Fibroblast of lung (primary cell): ENCODE measurements at regions not wholly inside any gene's neighbourhood (a gene's known extent, or its start where the extent isn't known, plus 50 kb on each side); places are given as distances from the start of the nearest gene placed in this dataset.

Experiments
- DNase-seq, 2 donors: peaks; one replicate each; pipeline versions ENCODE4 v3.0.0 to v3.0.0-alpha.2; 2010; ENCODE audit warnings: low read depth in 2 of 2
- H2AFZ ChIP-seq: 2 replicates; pipeline ENCODE4 v1.5.1; 2012; ENCODE audit warnings: low read length, control low read depth, inconsistent platforms
- H3K27ac ChIP-seq: 2 replicates; pipeline ENCODE4 v1.5.1; 2011; ENCODE audit warnings: low read length, control low read depth; ENCODE audit not compliant: insufficient read depth
- H3K27me3 ChIP-seq: 2 replicates; pipeline ENCODE4 v1.5.1; 2011; ENCODE audit warnings: mild to moderate bottlenecking, low read length; ENCODE audit not compliant: control insufficient read depth, insufficient read depth
- H3K36me3 ChIP-seq: 2 replicates; pipeline ENCODE4 v1.5.1; 2011; ENCODE audit warnings: low read length; ENCODE audit not compliant: control insufficient read depth, insufficient read depth
- H3K4me1 ChIP-seq: 2 replicates; pipeline ENCODE4 v1.5.1; 2011; ENCODE audit warnings: low read length; ENCODE audit not compliant: control insufficient read depth, insufficient read depth; ENCODE audit errors: extremely low read depth
- H3K4me2 ChIP-seq: 2 replicates; pipeline ENCODE4 v1.5.1; 2011; ENCODE audit warnings: low read length, control low read depth; ENCODE audit not compliant: insufficient read depth; ENCODE audit errors: extremely low read depth
- H3K4me3 ChIP-seq, 4 experiments: fragments of 200-600 bp in 1 of 4; sonication (generic) in 1 of 4; replicated peaks in 1 of 4; 2 replicates each; pipeline ENCODE4 v1.5.1; 2011 to 2016; ENCODE audit warnings: low read length in 4 of 4, low read depth in 3 of 4, mild to moderate bottlenecking in 3 of 4, control low read depth in 2 of 4, inconsistent platforms in 1 of 4, mixed read lengths in 1 of 4; ENCODE audit not compliant: insufficient read depth in 1 of 4; ENCODE audit errors: control extremely low read depth in 1 of 4
- H3K79me2 ChIP-seq: 2 replicates; pipeline ENCODE4 v1.5.1; 2012; ENCODE audit warnings: mild to moderate bottlenecking, low read length, inconsistent platforms; ENCODE audit not compliant: control insufficient read depth, insufficient read depth
- H3K9ac ChIP-seq: 2 replicates; pipeline ENCODE4 v1.5.1; 2011; ENCODE audit warnings: mild to moderate bottlenecking, low read length, control low read depth; ENCODE audit not compliant: insufficient read depth
- H3K9me3 ChIP-seq: 2 replicates; pipeline ENCODE4 v1.5.1; 2012; ENCODE audit warnings: low read depth, low read length; ENCODE audit not compliant: control insufficient read depth, insufficient read depth
- H4K20me1 ChIP-seq: 2 replicates; pipeline ENCODE4 v1.5.1; 2011; ENCODE audit warnings: low read length; ENCODE audit not compliant: control insufficient read depth, insufficient read depth; ENCODE audit errors: extremely low read depth
- CTCF ChIP-seq, 2 donors: IDR thresholded peaks in 1 of 2; conservative IDR thresholded peaks in 1 of 2; 1 replicate in 1 of 2; 2 replicates in 1 of 2; pipeline ENCODE4 v1.5.1; 2011 to 2012; ENCODE audit warnings: low read length in 2 of 2, control low read depth in 1 of 2, inconsistent platforms in 1 of 2, low read depth in 1 of 2, mild to moderate bottlenecking in 1 of 2
- EZH2 ChIP-seq: IDR thresholded peaks from 2 replicates; pipeline ENCODE4 v1.5.1; 2012; ENCODE audit warnings: low read length, control low read depth, mild to moderate bottlenecking; ENCODE audit errors: missing control alignments

GRCh38 chr4:96787766-96788165, 947.9 kb downstream of the PDHA2 start:
- TF ChIP-seq CTCF (conservative IDR thresholded peaks at IDR 0.05 in 1 of 2, IDR thresholded peaks at IDR 0.05 in 1 of 2; ENCODE audit: low read depth in 1 of 2, low read length in 2 of 2) (no peak), EZH2 (no peak)

GRCh38 chr4:96809563-96809962, 969.7 kb downstream of the PDHA2 start:
- Histone ChIP-seq H4K20me1 (no peaks in the 10 kb centered on the region), H3K27me3 (no peaks in the 10 kb centered on the region), H3K4me2 (no peak overlapping the region), H3K4me1 (no peaks in the 10 kb centered on the region), H3K27ac (no peak overlapping the region), H3K9me3 (no peaks in the 10 kb centered on the region), H3K9ac (no peak overlapping the region), H3K36me3 (no peaks in the 10 kb centered on the region), H3K79me2 (no peaks in the 10 kb centered on the region), H3K4me3 (no peak overlapping the region), H2AFZ (no peak overlapping the region)
- DNase-seq: no peak
- TF ChIP-seq CTCF (conservative IDR thresholded peaks at IDR 0.05 in 1 of 2, IDR thresholded peaks at IDR 0.05 in 1 of 2; ENCODE audit: low read depth in 1 of 2, low read length in 2 of 2) (no peak), EZH2 (no peak)

More at GRCh38 chr4:96787766-96788165, 947.9 kb downstream of the PDHA2 start:
- Histone ChIP-seq H3K36me3 (no peaks in the 10 kb centered on the region), H4K20me1 (no peaks in the 10 kb centered on the region), H3K9ac (no peak overlapping the region), H3K9me3 (no peaks in the 10 kb centered on the region), H3K79me2 (no peaks in the 10 kb centered on the region), H3K27ac (no peak overlapping the region), H3K27me3 (no peaks in the 10 kb centered on the region), H2AFZ (no peak overlapping the region), H3K4me2 (no peak overlapping the region), H3K4me1 (no peaks in the 10 kb centered on the region), H3K4me3 (no peak overlapping the region)
- no peak for DNase-seq

GRCh38 chr4:96827086-96827485, 987.2 kb downstream of the PDHA2 start:
- DNase-seq: peak in 1 of 2 donors; percentile 42
- TF ChIP-seq CTCF (conservative IDR thresholded peaks at IDR 0.05 in 1 of 2, IDR thresholded peaks at IDR 0.05 in 1 of 2; ENCODE audit: low read depth in 1 of 2, low read length in 2 of 2) (no peak), EZH2 (no peak)
- H3K79me2 ChIP-seq: no peaks in the 10 kb centered on the region
- no peaks in the 10 kb centered on the region for H3K4me1 ChIP-seq
- no peaks in the 10 kb centered on the region for H4K20me1 ChIP-seq
- H3K9ac ChIP-seq: no peak overlapping the region
- no peak overlapping the region for H3K4me3 ChIP-seq
- H2AFZ ChIP-seq: no peak overlapping the region
- no peaks in the 10 kb centered on the region for H3K9me3 ChIP-seq
- H3K36me3 ChIP-seq: no peaks in the 10 kb centered on the region
- no peaks in the 10 kb centered on the region for H3K27me3 ChIP-seq
- no peak overlapping the region for H3K27ac ChIP-seq
- no peak overlapping the region for H3K4me2 ChIP-seq
